SKM-1 treated with dmso at 0.1 percent for 144 hours (cell line): ENCODE measurements at regions not wholly inside any gene's neighbourhood (a gene's known extent, or its start where the extent isn't known, plus 50 kb on each side); places are given as distances from the start of the nearest gene placed in this dataset.
A peak's percentile ranks its signal among the peaks of the same experiment; 100 is the strongest.
"Not testable (repeated sequence)": the region's sequence is repeated elsewhere in the genome, so short reads cannot be mapped to it uniquely, and the experiment has no call there.

Source experiments
- DNase-seq: peaks from one replicate; lab custom pipeline; 2025; ENCODE audit not compliant: unreplicated experiment; lab: John Stamatoyannopoulos, UW

GRCh38 chr1:47656719-47657685, 219.2 kb downstream of the FOXD2 start:
- no peak for DNase-seq

- no peak for DNase-seq
These were observed 220.5 kb downstream of the FOXD2 start for GRCh38 chr1:47658161-47658920.

GRCh38 chr1:47659146-47659545, 221.3 kb downstream of the FOXD2 start:
- no peak for DNase-seq

- no peak for DNase-seq
These were observed 222.8 kb downstream of the FOXD2 start for GRCh38 chr1:47660622-47661021.

GRCh38 chr1:47661040-47661439, 223.2 kb downstream of the FOXD2 start:
- DNase-seq, result no peak

- no peak for DNase-seq
These were observed 224.2 kb downstream of the FOXD2 start for GRCh38 chr1:47662068-47662467.

GRCh38 chr1:47663286-47663685, 225.4 kb downstream of the FOXD2 start:
- DNase-seq, result no peak

GRCh38 chr1:47664356-47664755, 226.5 kb downstream of the FOXD2 start:
- DNase-seq, result no peak

GRCh38 chr1:47664896-47665295, 227.1 kb downstream of the FOXD2 start:
- DNase-seq, result not testable (repeated sequence)

GRCh38 chr1:47669081-47669585, 231.3 kb downstream of the FOXD2 start:
- DNase-seq, result no peak

GRCh38 chr1:47672622-47673021, 234.8 kb downstream of the FOXD2 start:
- DNase-seq, result no peak

- DNase-seq, result no peak
These were observed 236.3 kb downstream of the FOXD2 start for GRCh38 chr1:47674189-47674588.

- DNase-seq, result no peak
These were observed 237.3 kb downstream of the FOXD2 start for GRCh38 chr1:47675047-47675675.

GRCh38 chr1:47675721-47676120, 237.9 kb downstream of the FOXD2 start:
- no peak for DNase-seq

GRCh38 chr1:47676311-47677054, 238.6 kb downstream of the FOXD2 start:
- DNase-seq, result no peak

GRCh38 chr1:47677241-47677940, 239.5 kb downstream of the FOXD2 start:
- no peak for DNase-seq

GRCh38 chr1:47678464-47678980, 240.7 kb downstream of the FOXD2 start:
- no peak for DNase-seq

GRCh38 chr1:47679301-47679791, 241.5 kb downstream of the FOXD2 start:
- DNase-seq, result peak; percentile 39

GRCh38 chr1:47679826-47680225, 242.0 kb downstream of the FOXD2 start:
- DNase-seq, result no peak
